GM23338 (cell line): ENCODE measurements at regions not wholly inside any gene's neighbourhood (a gene's known extent, or its start where the extent isn't known, plus 50 kb on each side); places are given as distances from the start of the nearest gene placed in this dataset.

Experiments used
- ATAC-seq: fragments of 200-7000 bp; cut with Tn5 transposase; 3 replicates; pipeline ENCODE4 v1.9.1; 2020
- DNase-seq: peaks from one replicate; pipeline ENCODE4 v3.0.0-alpha.2; 2015; ENCODE audit warnings: low spot score
- H2AFZ ChIP-seq: fragments of 200-600 bp; sonication (generic); 2 replicates; pipeline ENCODE4 v1.8.0; 2016; ENCODE audit warnings: antibody characterized with exemption, mild to moderate bottlenecking, moderate library complexity
- H3F3A ChIP-seq: fragments of 200-600 bp; sonication (generic); replicated peaks from 2 replicates; pipeline ENCODE4 v1.8.0; 2017; ENCODE audit warnings: antibody characterized with exemption, mixed run types, low read depth
- H3K27ac ChIP-seq: fragments of 200-600 bp; sonication (generic); 2 replicates; pipeline ENCODE4 v1.6.1; 2016; ENCODE audit warnings: low read depth
- H3K27me3 ChIP-seq: fragments of 200-600 bp; sonication (generic); 2 replicates; pipeline ENCODE4 v1.8.0; 2016; ENCODE audit warnings: mild to moderate bottlenecking, mixed run types, moderate library complexity; ENCODE audit not compliant: insufficient read depth
- H3K36me3 ChIP-seq: fragments of 200-600 bp; sonication (generic); 2 replicates; pipeline ENCODE4 v1.8.0; 2016; ENCODE audit warnings: mild to moderate bottlenecking; ENCODE audit not compliant: insufficient read depth
- H3K4me1 ChIP-seq: fragments of 200-600 bp; sonication (generic); 2 replicates; pipeline ENCODE4 v1.8.0; 2016; ENCODE audit warnings: mild to moderate bottlenecking, moderate library complexity; ENCODE audit not compliant: insufficient read depth
- H3K4me2 ChIP-seq: fragments of 200-600 bp; sonication (generic); 2 replicates; pipeline ENCODE4 v1.7.1; 2017; ENCODE audit warnings: mixed run types
- H3K4me3 ChIP-seq: fragments of 200-600 bp; sonication (generic); 2 replicates; pipeline ENCODE4 v1.6.1; 2016; ENCODE audit warnings: mixed run types
- H3K79me2 ChIP-seq: fragments of 200-600 bp; sonication (generic); replicated peaks from 2 replicates; pipeline ENCODE4 v1.8.0; 2017; ENCODE audit warnings: mild to moderate bottlenecking; ENCODE audit not compliant: insufficient read depth
- H3K9me2 ChIP-seq: fragments of 200-600 bp; sonication (generic); 2 replicates; pipeline ENCODE4 v1.8.0; 2017; ENCODE audit not compliant: insufficient read depth
- H4K20me1 ChIP-seq: fragments of 200-600 bp; sonication (generic); replicated peaks from 2 replicates; pipeline ENCODE4 v1.8.0; 2017; ENCODE audit warnings: mild to moderate bottlenecking; ENCODE audit not compliant: insufficient read depth
- H3K27ac Mint-ChIP-seq: 2 replicates; pipeline ENCODE4 v1.8.0; 2020; ENCODE audit warnings: inconsistent platforms, mild to moderate bottlenecking, moderate library complexity, mixed read lengths
- H3K27me3 Mint-ChIP-seq: 3 replicates; pipeline ENCODE4 v1.8.0; 2022; ENCODE audit warnings: low read depth, mild to moderate bottlenecking, moderate library complexity, mixed read lengths, inconsistent platforms; ENCODE audit not compliant: insufficient read depth, poor library complexity
- H3K36me3 Mint-ChIP-seq: 3 replicates; pipeline ENCODE4 v1.8.0; 2021; ENCODE audit warnings: low read depth, mild to moderate bottlenecking, inconsistent platforms, moderate library complexity, mixed read lengths
- H3K4me1 Mint-ChIP-seq: 3 replicates; pipeline ENCODE4 v1.8.0; 2020; ENCODE audit warnings: mild to moderate bottlenecking, inconsistent platforms, mixed read lengths
- H3K4me3 Mint-ChIP-seq: 3 replicates; pipeline ENCODE4 v1.8.0; 2021; ENCODE audit warnings: moderate library complexity, mild to moderate bottlenecking, inconsistent platforms, mixed read lengths
- H3K9me3 Mint-ChIP-seq: 3 replicates; pipeline ENCODE4 v1.8.0; 2020; ENCODE audit warnings: moderate library complexity, mild to moderate bottlenecking, inconsistent platforms, mixed read lengths
- EZH2 ChIP-seq: fragments of 200-600 bp; sonication (generic); IDR thresholded peaks from one replicate; pipeline ENCODE4 v1.8.0; 2017; ENCODE audit warnings: antibody characterized with exemption, mild to moderate bottlenecking, low read depth; ENCODE audit not compliant: unreplicated experiment
- EZH2phosphoT487 ChIP-seq: fragments of 200-600 bp; sonication (generic); IDR thresholded peaks from one replicate; pipeline ENCODE4 v1.8.1; 2018; ENCODE audit warnings: antibody characterized with exemption; ENCODE audit not compliant: unreplicated experiment
- JUNB ChIP-seq: IDR thresholded peaks from one replicate; pipeline ENCODE4 v1.6.1; 2016; ENCODE audit warnings: antibody characterized with exemption; ENCODE audit not compliant: unreplicated experiment
- STAT1 ChIP-seq: IDR thresholded peaks from one replicate; pipeline ENCODE4 v1.6.1; 2016; ENCODE audit warnings: antibody characterized with exemption; ENCODE audit not compliant: unreplicated experiment
- ZNF114 ChIP-seq: fragments of 250-450 bp; sonication (Bioruptor Pico); IDR thresholded peaks from 2 replicates; pipeline ENCODE4 v1.5.0; 2020; ENCODE audit warnings: mild to moderate bottlenecking, moderate library complexity
- TF ChIP-seq, protein P1 (sequence below), 2 experiments: fragments of 200-600 bp in 1 of 2; sonication (generic) in 1 of 2; conservative IDR thresholded peaks; 2 replicates each; pipeline versions ENCODE4 v1.5.1 to v1.6.1; 2016 to 2017; ENCODE audit warnings: antibody characterized with exemption in 2 of 2, low read depth in 2 of 2, mild to moderate bottlenecking in 2 of 2, moderate library complexity in 1 of 2
- TF ChIP-seq, protein P2 (sequence below): IDR thresholded peaks from 2 replicates; pipeline ENCODE4 v1.6.1; 2016; ENCODE audit warnings: antibody characterized with exemption
- TF ChIP-seq, protein P3 (sequence below): fragments of 250-450 bp; sonication (Bioruptor Pico); IDR thresholded peaks from 2 replicates; pipeline ENCODE4 v1.5.0; 2020; ENCODE audit warnings: mild to moderate bottlenecking, moderate library complexity
- TF ChIP-seq, protein P4 (sequence below): IDR thresholded peaks from one replicate; pipeline ENCODE4 v1.6.1; 2018; ENCODE audit warnings: antibody characterized with exemption; ENCODE audit not compliant: unreplicated experiment

DNA sequence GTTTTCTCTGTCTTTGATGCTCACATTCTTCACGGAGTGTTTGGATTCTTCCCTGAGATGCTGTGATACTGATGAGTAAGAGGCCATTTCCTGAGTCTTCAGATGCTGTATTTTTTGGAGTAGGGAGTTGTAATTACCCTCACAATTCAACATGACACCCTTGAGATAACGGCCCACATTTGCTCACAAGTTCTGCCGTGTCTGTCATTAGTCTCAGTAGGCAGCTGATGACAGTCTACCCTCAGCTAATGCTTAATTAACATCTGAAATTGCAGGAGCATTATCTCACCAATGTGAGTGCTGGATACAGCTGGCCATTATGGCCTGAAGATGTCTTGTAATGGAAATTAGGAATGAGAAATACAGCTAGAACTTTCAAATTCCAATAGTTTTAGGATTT is 307.1 kb upstream of the ADCY2 start:
- H3K27me3 ChIP-seq: no peaks in the 10 kb centered on the region
- Mint-ChIP-seq H3K27ac (no peak overlapping the region), H3K36me3 (peaks cover 4% of the 10 kb centered on the region; the same call in 2 of the 3 replicates), H3K4me1 (peaks cover 4% of the 10 kb centered on the region; the same call in 2 of the 3 replicates), H3K4me3 (no peak overlapping the region), H3K9me3 (peaks cover 9% of the 10 kb centered on the region; the same call in 2 of the 3 replicates), H3K27me3 (peaks cover 2% of the 10 kb centered on the region)
- no peaks in the 10 kb centered on the region for H3F3A ChIP-seq
- H3K9me2 ChIP-seq: no peaks in the 10 kb centered on the region
- H4K20me1 ChIP-seq: no peaks in the 10 kb centered on the region
- 0 out of 2 replicates have a peak, but pooled peaks cover 8% of the 10 kb centered on the region for H3K4me1 ChIP-seq
- no peaks in the 10 kb centered on the region for H3K79me2 ChIP-seq
- H3K4me2 ChIP-seq: no peak overlapping the region
- H3K36me3 ChIP-seq: no peaks in the 10 kb centered on the region
- H3K4me3 ChIP-seq: no peak overlapping the region
- DNase-seq: no peak
- no peak overlapping the region; the same call in 1 of the 2 replicates for H2AFZ ChIP-seq
- TF ChIP-seq, protein P1, sequence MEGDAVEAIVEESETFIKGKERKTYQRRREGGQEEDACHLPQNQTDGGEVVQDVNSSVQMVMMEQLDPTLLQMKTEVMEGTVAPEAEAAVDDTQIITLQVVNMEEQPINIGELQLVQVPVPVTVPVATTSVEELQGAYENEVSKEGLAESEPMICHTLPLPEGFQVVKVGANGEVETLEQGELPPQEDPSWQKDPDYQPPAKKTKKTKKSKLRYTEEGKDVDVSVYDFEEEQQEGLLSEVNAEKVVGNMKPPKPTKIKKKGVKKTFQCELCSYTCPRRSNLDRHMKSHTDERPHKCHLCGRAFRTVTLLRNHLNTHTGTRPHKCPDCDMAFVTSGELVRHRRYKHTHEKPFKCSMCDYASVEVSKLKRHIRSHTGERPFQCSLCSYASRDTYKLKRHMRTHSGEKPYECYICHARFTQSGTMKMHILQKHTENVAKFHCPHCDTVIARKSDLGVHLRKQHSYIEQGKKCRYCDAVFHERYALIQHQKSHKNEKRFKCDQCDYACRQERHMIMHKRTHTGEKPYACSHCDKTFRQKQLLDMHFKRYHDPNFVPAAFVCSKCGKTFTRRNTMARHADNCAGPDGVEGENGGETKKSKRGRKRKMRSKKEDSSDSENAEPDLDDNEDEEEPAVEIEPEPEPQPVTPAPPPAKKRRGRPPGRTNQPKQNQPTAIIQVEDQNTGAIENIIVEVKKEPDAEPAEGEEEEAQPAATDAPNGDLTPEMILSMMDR (conservative IDR thresholded peaks at IDR 0.05; ENCODE audit: low read depth in 2 of 2): no peak
- TF ChIP-seq EZH2phosphoT487 (no peak), STAT1 (no peak), JUNB (no peak)
- no peak for ATAC-seq
- H3K27ac ChIP-seq: no peak overlapping the region

DNA sequence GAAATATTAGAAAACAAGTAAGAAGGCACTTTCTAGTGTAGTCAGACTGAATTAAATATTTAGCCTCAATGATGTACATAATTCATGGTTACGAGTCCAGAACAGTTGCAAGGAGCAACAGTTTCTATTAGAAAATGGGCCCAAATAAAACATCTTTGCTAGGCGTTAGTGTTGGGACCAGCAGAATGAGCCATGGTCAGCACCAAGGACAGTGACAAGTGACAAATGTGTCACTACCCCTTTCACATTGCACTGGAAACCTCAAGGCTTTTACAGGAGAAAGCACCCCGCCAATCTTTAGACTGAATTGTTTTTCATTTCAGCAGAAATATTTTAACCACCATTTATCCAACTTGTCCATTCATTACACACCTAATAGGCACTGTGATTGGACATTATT is 301.3 kb upstream of the ADCY2 start:
- no peaks in the 10 kb centered on the region for H3F3A ChIP-seq
- H4K20me1 ChIP-seq: no peaks in the 10 kb centered on the region
- H3K4me3 ChIP-seq: no peak overlapping the region
- no peaks in the 10 kb centered on the region for H3K79me2 ChIP-seq
- no peak overlapping the region for H2AFZ ChIP-seq
- H3K36me3 Mint-ChIP-seq: no peaks in the 10 kb centered on the region
- H3K27me3 ChIP-seq: no peaks in the 10 kb centered on the region
- H3K4me3 Mint-ChIP-seq: no peak overlapping the region
- H3K4me2 ChIP-seq: no peak overlapping the region
- H3K4me1 ChIP-seq: no peaks in the 10 kb centered on the region
- no peaks in the 10 kb centered on the region for H3K9me3 Mint-ChIP-seq
- H3K27ac ChIP-seq: no peak overlapping the region
- H3K27ac Mint-ChIP-seq: no peak overlapping the region
- H3K27me3 Mint-ChIP-seq: peaks cover 6% of the 10 kb centered on the region
- ATAC-seq (peak; percentile 79), DNase-seq (peak; percentile 78)
- H3K9me2 ChIP-seq: no peaks in the 10 kb centered on the region; the same call in 1 of the 2 replicates
- no peaks in the 10 kb centered on the region for H3K36me3 ChIP-seq
- H3K4me1 Mint-ChIP-seq: peaks cover 3% of the 10 kb centered on the region; the same call in 1 of the 3 replicates
- TF ChIP-seq, protein P2, sequence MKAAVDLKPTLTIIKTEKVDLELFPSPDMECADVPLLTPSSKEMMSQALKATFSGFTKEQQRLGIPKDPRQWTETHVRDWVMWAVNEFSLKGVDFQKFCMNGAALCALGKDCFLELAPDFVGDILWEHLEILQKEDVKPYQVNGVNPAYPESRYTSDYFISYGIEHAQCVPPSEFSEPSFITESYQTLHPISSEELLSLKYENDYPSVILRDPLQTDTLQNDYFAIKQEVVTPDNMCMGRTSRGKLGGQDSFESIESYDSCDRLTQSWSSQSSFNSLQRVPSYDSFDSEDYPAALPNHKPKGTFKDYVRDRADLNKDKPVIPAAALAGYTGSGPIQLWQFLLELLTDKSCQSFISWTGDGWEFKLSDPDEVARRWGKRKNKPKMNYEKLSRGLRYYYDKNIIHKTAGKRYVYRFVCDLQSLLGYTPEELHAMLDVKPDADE: no peak
- TF ChIP-seq, protein P3, sequence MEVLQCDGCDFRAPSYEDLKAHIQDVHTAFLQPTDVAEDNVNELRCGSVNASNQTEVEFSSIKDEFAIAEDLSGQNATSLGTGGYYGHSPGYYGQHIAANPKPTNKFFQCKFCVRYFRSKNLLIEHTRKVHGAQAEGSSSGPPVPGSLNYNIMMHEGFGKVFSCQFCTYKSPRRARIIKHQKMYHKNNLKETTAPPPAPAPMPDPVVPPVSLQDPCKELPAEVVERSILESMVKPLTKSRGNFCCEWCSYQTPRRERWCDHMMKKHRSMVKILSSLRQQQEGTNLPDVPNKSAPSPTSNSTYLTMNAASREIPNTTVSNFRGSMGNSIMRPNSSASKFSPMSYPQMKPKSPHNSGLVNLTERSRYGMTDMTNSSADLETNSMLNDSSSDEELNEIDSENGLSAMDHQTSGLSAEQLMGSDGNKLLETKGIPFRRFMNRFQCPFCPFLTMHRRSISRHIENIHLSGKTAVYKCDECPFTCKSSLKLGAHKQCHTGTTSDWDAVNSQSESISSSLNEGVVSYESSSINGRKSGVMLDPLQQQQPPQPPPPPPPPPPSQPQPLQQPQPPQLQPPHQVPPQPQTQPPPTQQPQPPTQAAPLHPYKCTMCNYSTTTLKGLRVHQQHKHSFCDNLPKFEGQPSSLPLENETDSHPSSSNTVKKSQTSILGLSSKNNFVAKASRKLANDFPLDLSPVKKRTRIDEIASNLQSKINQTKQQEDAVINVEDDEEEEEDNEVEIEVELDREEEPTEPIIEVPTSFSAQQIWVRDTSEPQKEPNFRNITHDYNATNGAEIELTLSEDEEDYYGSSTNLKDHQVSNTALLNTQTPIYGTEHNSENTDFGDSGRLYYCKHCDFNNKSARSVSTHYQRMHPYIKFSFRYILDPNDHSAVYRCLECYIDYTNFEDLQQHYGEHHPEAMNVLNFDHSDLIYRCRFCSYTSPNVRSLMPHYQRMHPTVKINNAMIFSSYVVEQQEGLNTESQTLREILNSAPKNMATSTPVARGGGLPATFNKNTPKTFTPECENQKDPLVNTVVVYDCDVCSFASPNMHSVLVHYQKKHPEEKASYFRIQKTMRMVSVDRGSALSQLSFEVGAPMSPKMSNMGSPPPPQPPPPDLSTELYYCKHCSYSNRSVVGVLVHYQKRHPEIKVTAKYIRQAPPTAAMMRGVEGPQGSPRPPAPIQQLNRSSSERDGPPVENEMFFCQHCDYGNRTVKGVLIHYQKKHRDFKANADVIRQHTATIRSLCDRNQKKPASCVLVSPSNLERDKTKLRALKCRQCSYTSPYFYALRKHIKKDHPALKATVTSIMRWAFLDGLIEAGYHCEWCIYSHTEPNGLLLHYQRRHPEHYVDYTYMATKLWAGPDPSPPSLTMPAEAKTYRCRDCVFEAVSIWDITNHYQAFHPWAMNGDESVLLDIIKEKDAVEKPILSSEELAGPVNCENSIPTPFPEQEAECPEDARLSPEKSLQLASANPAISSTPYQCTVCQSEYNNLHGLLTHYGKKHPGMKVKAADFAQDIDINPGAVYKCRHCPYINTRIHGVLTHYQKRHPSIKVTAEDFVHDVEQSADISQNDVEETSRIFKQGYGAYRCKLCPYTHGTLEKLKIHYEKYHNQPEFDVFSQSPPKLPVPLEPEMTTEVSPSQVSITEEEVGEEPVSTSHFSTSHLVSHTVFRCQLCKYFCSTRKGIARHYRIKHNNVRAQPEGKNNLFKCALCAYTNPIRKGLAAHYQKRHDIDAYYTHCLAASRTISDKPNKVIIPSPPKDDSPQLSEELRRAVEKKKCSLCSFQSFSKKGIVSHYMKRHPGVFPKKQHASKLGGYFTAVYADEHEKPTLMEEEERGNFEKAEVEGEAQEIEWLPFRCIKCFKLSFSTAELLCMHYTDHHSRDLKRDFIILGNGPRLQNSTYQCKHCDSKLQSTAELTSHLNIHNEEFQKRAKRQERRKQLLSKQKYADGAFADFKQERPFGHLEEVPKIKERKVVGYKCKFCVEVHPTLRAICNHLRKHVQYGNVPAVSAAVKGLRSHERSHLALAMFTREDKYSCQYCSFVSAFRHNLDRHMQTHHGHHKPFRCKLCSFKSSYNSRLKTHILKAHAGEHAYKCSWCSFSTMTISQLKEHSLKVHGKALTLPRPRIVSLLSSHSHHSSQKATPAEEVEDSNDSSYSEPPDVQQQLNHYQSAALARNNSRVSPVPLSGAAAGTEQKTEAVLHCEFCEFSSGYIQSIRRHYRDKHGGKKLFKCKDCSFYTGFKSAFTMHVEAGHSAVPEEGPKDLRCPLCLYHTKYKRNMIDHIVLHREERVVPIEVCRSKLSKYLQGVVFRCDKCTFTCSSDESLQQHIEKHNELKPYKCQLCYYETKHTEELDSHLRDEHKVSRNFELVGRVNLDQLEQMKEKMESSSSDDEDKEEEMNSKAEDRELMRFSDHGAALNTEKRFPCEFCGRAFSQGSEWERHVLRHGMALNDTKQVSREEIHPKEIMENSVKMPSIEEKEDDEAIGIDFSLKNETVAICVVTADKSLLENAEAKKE: no peak
- TF ChIP-seq, protein P4, sequence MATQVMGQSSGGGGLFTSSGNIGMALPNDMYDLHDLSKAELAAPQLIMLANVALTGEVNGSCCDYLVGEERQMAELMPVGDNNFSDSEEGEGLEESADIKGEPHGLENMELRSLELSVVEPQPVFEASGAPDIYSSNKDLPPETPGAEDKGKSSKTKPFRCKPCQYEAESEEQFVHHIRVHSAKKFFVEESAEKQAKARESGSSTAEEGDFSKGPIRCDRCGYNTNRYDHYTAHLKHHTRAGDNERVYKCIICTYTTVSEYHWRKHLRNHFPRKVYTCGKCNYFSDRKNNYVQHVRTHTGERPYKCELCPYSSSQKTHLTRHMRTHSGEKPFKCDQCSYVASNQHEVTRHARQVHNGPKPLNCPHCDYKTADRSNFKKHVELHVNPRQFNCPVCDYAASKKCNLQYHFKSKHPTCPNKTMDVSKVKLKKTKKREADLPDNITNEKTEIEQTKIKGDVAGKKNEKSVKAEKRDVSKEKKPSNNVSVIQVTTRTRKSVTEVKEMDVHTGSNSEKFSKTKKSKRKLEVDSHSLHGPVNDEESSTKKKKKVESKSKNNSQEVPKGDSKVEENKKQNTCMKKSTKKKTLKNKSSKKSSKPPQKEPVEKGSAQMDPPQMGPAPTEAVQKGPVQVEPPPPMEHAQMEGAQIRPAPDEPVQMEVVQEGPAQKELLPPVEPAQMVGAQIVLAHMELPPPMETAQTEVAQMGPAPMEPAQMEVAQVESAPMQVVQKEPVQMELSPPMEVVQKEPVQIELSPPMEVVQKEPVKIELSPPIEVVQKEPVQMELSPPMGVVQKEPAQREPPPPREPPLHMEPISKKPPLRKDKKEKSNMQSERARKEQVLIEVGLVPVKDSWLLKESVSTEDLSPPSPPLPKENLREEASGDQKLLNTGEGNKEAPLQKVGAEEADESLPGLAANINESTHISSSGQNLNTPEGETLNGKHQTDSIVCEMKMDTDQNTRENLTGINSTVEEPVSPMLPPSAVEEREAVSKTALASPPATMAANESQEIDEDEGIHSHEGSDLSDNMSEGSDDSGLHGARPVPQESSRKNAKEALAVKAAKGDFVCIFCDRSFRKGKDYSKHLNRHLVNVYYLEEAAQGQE: peak; percentile 87
- TF ChIP-seq JUNB: no peak
- TF ChIP-seq ZNF114 (CRISPR knock-in tag): no peak
- no peak for TF ChIP-seq EZH2
